Dedifferentiated amniotic fluid mesenchymal stem cell (primary cell): ENCODE measurements at regions not wholly inside any gene's neighbourhood (a gene's known extent, or its start where the extent isn't known, plus 50 kb on each side); places are given as distances from the start of the nearest gene placed in this dataset.

ENCODE experiments used
- DNase-seq: peaks from one replicate; pipeline ENCODE4 v3.0.0-alpha.2; 2016; ENCODE audit errors: extremely low spot score

DNA sequence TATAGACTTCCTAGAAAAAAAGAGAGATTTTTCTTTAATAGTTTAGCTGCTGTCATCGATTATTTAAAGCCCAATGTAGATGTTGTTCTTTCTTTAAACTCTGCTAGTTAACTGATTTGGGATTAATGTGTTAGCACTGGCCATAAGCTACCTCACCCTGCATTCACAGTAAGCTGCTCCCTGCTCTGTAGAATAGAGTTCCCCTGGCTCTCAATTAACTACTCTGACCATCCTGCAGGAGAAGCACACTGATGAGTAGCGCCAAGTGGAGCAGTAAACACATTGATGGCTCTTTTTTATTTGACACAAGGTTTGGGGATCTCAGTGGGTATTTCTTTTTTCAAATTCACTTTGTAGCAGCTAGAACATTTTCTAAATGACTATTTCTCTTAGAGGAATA, 807.9 kb upstream of the ZNF608 start:
- no peak for DNase-seq

- DNase-seq = no peak
Measured at GRCh38 chr5:125555591-125555990, 809.2 kb upstream of the ZNF608 start.

GRCh38 chr5:125558016-125558415, 811.6 kb upstream of the ZNF608 start:
- no peak for DNase-seq

DNA sequence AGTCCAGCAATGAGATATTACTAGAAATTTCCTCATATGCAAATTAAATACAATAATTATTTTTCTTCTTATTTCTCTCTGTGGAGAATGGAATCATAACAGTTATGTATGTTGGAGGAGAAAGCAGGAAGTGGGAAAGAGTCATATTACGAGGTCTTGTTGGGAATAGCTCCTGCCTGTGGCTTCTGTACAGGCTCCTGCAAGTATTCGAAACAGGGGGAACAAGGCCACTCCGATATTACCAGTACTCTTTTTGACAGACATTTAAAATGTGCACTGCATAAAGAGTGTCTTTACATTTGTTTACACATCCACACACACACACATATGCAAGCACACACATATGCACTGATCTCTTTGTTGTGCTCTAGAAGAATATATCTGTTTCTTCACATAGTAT, 812.0 kb upstream of the ZNF608 start:
- no peak for DNase-seq

GRCh38 chr5:125559296-125559695, 812.9 kb upstream of the ZNF608 start:
- DNase-seq = peak; percentile 80

DNA sequence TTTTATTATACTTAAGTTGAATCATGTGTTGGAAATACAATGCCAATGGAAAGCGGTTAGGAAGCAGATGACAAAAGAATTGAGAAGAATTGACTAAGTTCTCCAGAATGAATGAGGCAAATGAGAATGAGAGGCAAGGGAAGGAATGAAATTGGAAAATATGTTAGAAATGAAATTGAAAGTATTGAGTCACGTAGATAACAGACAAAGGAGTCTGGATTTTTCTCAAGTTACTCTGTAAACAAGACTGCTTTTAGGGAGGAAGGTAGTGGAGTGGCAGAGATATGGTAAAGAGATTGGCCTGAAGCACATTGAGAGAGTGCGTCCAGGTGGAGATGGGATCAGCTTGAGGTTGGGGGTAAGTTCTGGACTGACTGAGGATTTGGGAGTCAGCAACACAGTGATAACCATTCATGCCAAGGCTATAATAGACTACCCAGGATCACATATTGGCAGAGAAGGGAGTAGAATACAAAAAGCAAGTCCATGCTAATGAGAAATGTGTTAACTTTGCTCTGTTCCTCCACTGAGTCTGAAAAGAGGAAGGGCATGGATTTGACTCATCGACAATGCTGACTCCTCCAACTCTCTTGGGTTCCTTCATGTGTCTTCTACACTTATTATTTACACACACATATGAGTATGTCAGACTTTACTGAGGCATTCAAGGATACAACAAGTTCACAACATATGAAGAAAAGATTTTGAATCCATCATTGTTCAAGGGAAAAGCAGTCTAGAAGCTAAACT, 814.2 kb upstream of the ZNF608 start:
- peak; percentile 25 for DNase-seq

DNA sequence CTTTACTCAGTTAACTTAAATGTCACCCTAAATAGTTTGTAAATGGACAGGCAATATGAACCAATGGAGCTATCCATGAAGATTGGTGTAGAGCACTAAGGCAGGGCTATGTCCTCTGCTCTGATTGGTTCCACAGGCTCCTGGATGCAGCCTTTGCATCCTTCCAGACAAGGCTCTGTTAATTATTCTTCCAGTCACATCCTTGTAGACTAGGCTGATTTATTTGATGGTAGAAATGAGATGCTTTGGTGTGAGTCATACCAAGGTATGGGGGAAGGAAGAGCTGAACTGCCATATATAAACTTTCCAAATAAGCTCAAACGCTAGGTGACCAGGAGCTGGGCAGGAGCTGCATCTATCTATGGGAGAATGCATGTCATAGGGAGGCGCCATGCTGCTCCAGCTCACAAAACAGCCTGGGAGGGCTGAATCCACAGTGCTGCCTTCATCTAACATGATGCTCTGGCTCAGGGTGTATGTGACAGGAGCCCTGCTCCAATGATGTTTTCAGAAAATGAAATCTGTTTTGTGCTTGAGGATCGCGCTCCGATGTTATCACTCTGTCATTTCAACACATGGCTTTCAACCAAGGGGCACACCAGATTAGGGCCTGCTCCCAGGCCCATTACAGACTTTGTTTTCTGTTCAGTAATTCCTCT, 818.0 kb upstream of the ZNF608 start:
- no peak for DNase-seq

- no peak for DNase-seq
Measured at GRCh38 chr5:125574491-125575044, 828.1 kb upstream of the ZNF608 start.

DNA sequence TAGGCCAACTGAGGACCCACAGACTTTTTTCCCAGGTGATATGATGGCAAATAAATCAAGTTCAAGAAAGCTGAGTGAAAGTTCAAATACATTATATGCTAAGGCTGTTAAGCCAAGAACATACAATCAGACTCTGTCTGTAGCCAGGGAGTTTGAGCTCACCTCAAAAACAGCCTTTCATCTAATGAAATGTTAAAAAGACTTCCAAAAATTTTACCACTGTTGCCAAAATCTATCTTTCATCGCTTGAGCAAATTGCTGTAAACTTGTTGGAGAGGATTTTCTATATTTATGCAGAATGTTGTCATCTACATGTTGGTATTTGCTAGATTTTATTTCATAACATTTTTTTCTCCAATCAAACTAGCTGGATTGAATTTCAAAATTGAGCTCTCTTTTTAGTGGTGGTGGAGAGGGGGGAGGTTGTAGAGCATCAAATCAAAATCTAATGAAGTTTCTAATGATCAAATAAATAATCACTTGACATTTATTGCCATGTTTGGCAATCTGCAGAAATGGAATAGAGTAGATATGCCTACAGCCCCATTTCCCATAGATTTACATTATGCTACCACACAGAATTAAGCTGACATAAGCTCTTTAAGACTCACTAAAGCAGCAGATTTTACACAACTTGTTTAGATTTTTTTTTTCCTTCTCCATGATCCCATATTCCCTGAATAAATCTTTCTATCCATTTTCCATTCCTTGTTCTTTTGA, 828.9 kb upstream of the ZNF608 start:
- no peak for DNase-seq

DNA sequence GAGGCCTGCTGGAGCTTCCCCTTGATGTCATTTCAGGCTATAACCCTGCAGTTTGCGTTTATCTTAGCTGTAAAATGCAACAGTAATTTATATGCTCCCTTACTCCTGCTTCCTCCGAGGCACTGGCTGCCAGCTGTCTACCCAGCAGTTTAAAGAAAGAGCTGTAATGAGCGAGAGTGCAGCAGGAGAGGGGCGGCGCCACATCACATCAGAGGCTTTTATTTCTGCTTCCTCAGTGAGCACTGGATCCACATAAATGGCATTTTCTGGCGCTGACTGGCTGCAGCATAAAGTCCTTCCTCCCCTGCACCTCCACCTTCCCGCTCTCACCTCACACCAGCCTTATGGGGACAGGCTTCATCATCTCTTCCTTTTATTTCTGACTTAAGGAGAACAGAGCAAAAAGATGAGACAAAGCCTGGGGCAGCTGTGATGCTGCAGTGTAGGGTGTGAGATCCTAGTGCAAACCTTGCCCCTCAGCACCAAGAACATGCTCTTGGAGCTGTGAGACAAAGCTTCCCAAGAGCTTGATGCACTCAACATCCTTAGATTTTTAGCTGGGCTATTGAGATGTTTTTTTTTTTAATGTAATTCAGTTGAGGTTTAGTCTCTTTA, 829.6 kb upstream of the ZNF608 start:
- no peak for DNase-seq

GRCh38 chr5:125576822-125577221, 830.4 kb upstream of the ZNF608 start:
- no peak for DNase-seq

DNA sequence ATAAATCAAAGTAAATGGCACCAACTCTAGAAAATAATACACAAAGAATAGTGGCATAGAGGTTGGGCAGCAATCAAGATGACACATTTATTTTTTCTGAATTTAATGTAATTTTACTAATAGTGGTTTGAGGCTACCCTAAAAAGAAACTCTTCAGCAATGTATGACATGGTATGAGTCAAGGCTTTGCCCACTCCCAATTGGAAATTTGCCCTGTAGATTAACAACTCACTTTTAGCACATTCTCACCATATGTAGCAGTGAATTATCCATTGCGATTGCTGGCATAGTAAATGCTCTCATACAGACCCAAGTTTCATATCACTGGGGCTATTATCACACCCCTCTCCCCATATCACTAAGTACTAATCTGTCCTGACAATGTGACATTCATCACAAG, 832.1 kb upstream of the ZNF608 start:
- DNase-seq = no peak

DNA sequence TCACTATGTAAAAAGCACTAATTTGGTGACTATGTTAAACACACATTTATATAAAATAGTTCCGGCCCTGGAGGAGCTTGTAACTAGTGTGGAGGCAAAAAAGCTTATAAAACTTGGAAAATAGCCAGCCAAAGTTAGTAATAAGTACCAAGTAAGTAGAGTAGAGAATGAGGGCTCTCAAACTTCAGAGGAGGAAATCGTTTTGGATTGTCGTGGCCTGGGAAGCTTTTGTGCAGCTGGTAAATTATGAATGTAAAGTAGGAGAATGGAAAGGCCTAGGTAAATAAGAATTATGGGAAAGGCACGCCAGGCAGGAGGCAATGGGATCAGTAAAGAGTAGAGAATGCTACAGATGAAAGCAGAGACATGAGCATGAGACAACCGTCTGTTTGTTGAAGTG, 832.7 kb upstream of the ZNF608 start:
- no peak for DNase-seq

DNA sequence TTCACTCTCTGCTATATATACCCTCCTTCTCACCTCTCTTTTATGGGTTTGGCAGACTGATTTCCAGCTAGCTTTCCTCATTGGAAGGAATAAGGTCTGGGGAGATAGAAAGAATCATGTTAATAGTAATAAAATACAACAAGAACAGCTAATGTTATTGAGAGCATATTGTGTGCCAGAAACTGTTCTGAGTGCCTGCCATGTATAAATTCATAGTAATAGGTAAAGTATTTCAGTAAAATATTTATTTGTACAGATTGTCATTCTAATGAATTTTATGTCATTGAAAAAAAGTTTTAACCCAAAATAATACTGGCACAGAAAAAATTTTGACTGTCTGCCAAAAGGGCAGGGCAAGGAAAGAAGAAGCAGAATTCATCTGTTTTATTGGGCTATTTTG, 834.9 kb upstream of the ZNF608 start:
- no peak for DNase-seq

DNA sequence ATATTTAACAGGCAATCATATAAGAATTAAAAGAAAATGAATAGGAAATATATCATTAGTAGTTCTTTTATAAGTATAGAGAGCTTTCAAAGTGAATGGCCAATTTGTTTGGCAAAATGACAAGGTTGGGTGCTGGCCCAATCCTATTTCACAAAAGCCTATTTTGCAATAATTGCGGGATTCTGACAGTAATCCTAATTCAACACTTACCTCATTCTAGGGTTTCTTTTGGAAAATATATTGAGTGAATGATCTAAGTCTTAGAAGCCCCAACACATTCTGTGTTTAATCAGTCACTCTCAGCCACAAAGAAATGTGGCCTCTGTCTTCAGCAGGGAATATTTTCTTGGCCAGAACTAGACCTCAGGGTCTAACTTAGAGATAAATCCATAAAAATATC, 835.9 kb upstream of the ZNF608 start:
- no peak for DNase-seq

- no peak for DNase-seq
Measured at GRCh38 chr5:125583321-125584139, 837.1 kb upstream of the ZNF608 start.

- no peak for DNase-seq
Measured at GRCh38 chr5:125584140-125584520, 837.7 kb upstream of the ZNF608 start.

DNA sequence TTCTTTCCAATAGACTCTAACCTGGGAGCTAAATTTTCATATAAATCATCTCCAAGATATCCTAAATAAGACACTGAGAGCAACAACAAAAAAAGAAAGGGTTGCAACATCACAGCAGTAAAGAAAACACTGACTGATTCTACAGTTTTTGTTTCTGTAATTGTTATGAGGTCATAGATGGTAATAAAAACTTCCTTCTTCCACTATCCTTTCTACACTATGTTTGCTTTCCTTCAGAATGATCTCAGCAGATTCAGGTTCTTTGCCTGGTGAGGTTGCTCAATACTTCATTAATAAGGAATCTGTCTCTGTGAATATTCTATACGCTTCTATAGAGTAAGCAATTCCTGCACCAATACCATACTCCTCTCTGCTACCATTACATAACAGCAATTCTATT, 835.6 kb upstream of the GRAMD2B start:
- DNase-seq = no peak

- DNase-seq = no peak
Measured at GRCh38 chr5:125592856-125593255, 830.4 kb upstream of the GRAMD2B start.

GRCh38 chr5:125595095-125595494, 828.1 kb upstream of the GRAMD2B start:
- no peak for DNase-seq

DNA sequence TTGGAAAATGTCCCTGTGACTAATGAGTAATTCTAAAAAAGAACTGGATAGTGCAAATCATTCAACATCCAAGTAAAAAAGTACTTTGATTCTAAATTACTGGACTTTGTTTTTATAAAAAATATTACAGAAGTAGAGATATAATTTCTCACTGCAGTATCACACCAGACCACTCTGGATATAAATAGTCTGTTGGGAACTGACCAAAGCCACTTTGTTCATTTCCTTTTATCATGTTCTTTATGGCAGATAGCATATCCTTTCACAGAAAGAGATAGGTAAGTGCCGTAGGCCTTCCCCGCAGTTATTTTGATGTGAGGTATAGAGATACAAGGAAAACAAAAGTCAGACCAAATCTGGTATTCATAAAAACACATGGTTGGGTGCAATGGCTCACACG, 827.4 kb upstream of the GRAMD2B start:
- DNase-seq = no peak
